ENCODE measurements at regions not wholly inside any gene's neighbourhood (a gene's known extent, or its start where the extent isn't known, plus 50 kb on each side); places are given as distances from the start of the nearest gene placed in this dataset.

DNA sequence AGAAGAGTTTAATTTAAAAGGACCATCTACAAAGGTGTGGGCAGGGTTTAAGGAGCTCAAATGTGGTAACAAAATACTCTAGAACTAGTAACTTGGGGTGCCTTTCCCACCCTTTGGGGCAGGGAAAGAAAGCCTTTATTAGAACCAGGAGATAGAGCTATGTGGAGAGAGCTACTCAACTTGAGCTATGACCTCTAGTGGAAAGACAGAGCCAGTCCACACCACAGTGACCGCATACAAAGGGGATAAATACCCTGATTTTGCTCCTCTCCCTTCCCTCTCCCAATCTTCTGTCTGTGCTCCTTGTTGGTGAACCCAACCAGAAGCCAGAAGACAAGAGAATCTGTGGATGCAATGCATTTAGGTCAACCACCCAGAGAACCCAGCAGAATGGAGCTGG lies 54.4 kb upstream of the JAK1 start:
- TF ChIP-seq, protein P1, sequence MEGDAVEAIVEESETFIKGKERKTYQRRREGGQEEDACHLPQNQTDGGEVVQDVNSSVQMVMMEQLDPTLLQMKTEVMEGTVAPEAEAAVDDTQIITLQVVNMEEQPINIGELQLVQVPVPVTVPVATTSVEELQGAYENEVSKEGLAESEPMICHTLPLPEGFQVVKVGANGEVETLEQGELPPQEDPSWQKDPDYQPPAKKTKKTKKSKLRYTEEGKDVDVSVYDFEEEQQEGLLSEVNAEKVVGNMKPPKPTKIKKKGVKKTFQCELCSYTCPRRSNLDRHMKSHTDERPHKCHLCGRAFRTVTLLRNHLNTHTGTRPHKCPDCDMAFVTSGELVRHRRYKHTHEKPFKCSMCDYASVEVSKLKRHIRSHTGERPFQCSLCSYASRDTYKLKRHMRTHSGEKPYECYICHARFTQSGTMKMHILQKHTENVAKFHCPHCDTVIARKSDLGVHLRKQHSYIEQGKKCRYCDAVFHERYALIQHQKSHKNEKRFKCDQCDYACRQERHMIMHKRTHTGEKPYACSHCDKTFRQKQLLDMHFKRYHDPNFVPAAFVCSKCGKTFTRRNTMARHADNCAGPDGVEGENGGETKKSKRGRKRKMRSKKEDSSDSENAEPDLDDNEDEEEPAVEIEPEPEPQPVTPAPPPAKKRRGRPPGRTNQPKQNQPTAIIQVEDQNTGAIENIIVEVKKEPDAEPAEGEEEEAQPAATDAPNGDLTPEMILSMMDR (IDR thresholded peaks at IDR 0.05; ENCODE audit: low read depth, low read length, poor library complexity, severe bottlenecking), result no peak
- no peak for TF ChIP-seq EZH2phosphoT487 (IDR thresholded peaks at IDR 0.05; ENCODE audit: borderline replicate concordance, low read length)

Data from DOHH2 (cell line).